H1 (cell line): ENCODE measurements at regions not wholly inside any gene's neighbourhood (a gene's known extent, or its start where the extent isn't known, plus 50 kb on each side); places are given as distances from the start of the nearest gene placed in this dataset.

Source experiments
- ATF2 ChIP-seq: IDR thresholded peaks from 2 replicates; pipeline ENCODE4 v1.6.1; 2012; ENCODE audit warnings: low read length, inconsistent platforms
- BCL11A ChIP-seq, 2 experiments: IDR thresholded peaks; one replicate each; pipeline ENCODE4 v1.6.1; 2011; ENCODE audit warnings: low read depth in 2 of 2, low read length in 2 of 2, mild to moderate bottlenecking in 2 of 2
- CBX5 ChIP-seq: fragments of 300-800, 300-1000 bp; sonication (generic); IDR thresholded peaks from 2 replicates; pipeline ENCODE4 v1.7.1; 2016; ENCODE audit warnings: antibody characterized with exemption, low read length, low read depth
- CBX8 ChIP-seq: fragments of 300-800, 300-1000 bp; sonication (generic); IDR thresholded peaks from 2 replicates; pipeline ENCODE4 v1.7.1; 2016; ENCODE audit warnings: low read depth, low read length, borderline replicate concordance

- TF ChIP-seq BCL11A (IDR thresholded peaks at IDR 0.05; ENCODE audit: low read depth in 2 of 2, low read length in 2 of 2) (no peak), ATF2 (no peak), CBX8 (no peak), CBX5 (no peak)
These were observed 1131.8 kb upstream of the TMPRSS15 start (continued) for GRCh38 chr21:19535356-19535755.
